HG02885 (cell line): ENCODE measurements at regions not wholly inside any gene's neighbourhood (a gene's known extent, or its start where the extent isn't known, plus 50 kb on each side); places are given as distances from the start of the nearest gene placed in this dataset.
A peak's percentile ranks its signal among the peaks of the same experiment; 100 is the strongest.

ENCODE experiments used
- ATAC-seq: cut with Tn5 transposase; IDR thresholded peaks from one replicate; pipeline ENCODE4 v1.9.1; 2021; ENCODE audit warnings: mild to moderate bottlenecking; ENCODE audit not compliant: unreplicated experiment, poor library complexity

GRCh38 chr2:152890736-152891135, 172.3 kb downstream of the ARL6IP6 start:
- no peak for ATAC-seq

- ATAC-seq, result no peak
Observed at GRCh38 chr2:152883951-152884487, 165.6 kb downstream of the ARL6IP6 start.

GRCh38 chr2:152881527-152881926, 163.1 kb downstream of the ARL6IP6 start:
- ATAC-seq, result no peak

- ATAC-seq, result no peak
Observed at GRCh38 chr2:152879275-152879674, 160.9 kb downstream of the ARL6IP6 start.

GRCh38 chr2:152875701-152876695, 157.6 kb downstream of the ARL6IP6 start:
- no peak for ATAC-seq

- ATAC-seq, result no peak
Observed at GRCh38 chr2:152874955-152875354, 156.5 kb downstream of the ARL6IP6 start.

- no peak for ATAC-seq
Observed at GRCh38 chr2:152870239-152870638, 151.8 kb downstream of the ARL6IP6 start.

GRCh38 chr2:152867397-152867796, 149.0 kb downstream of the ARL6IP6 start:
- ATAC-seq, result no peak

- no peak for ATAC-seq
Observed at GRCh38 chr2:152864601-152865149, 146.3 kb downstream of the ARL6IP6 start.

- no peak for ATAC-seq
Observed at GRCh38 chr2:152863826-152864225, 145.4 kb downstream of the ARL6IP6 start.

GRCh38 chr2:152861349-152861942, 143.0 kb downstream of the ARL6IP6 start:
- peak; percentile 69 for ATAC-seq

- no peak for ATAC-seq
Observed at GRCh38 chr2:152858594-152859265, 140.3 kb downstream of the ARL6IP6 start.

GRCh38 chr2:152846697-152847470, 128.5 kb downstream of the ARL6IP6 start:
- no peak for ATAC-seq

- no peak for ATAC-seq
Observed at GRCh38 chr2:152835674-152836073, 117.3 kb downstream of the ARL6IP6 start.

GRCh38 chr2:152827944-152828343, 109.5 kb downstream of the ARL6IP6 start:
- ATAC-seq, result no peak

- no peak for ATAC-seq
Observed at GRCh38 chr2:152826581-152827279, 108.3 kb downstream of the ARL6IP6 start.

GRCh38 chr2:152825834-152826233, 107.4 kb downstream of the ARL6IP6 start:
- ATAC-seq, result no peak

GRCh38 chr2:152823905-152824304, 105.5 kb downstream of the ARL6IP6 start:
- no peak for ATAC-seq

- no peak for ATAC-seq
Observed at GRCh38 chr2:152822676-152823075, 104.3 kb downstream of the ARL6IP6 start.
